ENCODE measurements at regions not wholly inside any gene's neighbourhood (a gene's known extent, or its start where the extent isn't known, plus 50 kb on each side); places are given as distances from the start of the nearest gene placed in this dataset.
"Not testable (repeated sequence)": the region's sequence is repeated elsewhere in the genome, so short reads cannot be mapped to it uniquely, and the experiment has no call there.

GRCh38 chr19:37303591-37304171 is 67.2 kb upstream of the ZNF527 start:
- Histone ChIP-seq H3K27ac (peak overlapping the region; percentile 18), H3K4me3 (peak overlapping the region; percentile 55), H3K4me1 (no peaks in the 10 kb centered on the region), H3K36me3 (no peaks in the 10 kb centered on the region), H3K9me3 (no peaks in the 10 kb centered on the region), H3K27me3 (ENCODE audit: low read depth) (no peaks in the 10 kb centered on the region)
- no peak for DNase-seq
- no peak for TF ChIP-seq CTCF (IDR thresholded peaks at IDR 0.05)
- intact Hi-C loops (cut with DNase I), result no loop called here
- ATAC-seq, result no peak

- Histone ChIP-seq H3K4me3 (peak overlapping the region; percentile 55), H3K27me3 (ENCODE audit: low read depth) (no peaks in the 10 kb centered on the region), H3K4me1 (no peaks in the 10 kb centered on the region), H3K9me3 (no peaks in the 10 kb centered on the region), H3K27ac (peak overlapping the region; percentile 18), H3K36me3 (no peaks in the 10 kb centered on the region)
- no peak for TF ChIP-seq CTCF (IDR thresholded peaks at IDR 0.05)
- peak; percentile 46 for DNase-seq
- intact Hi-C loops (cut with DNase I), result no loop called here
- peak; percentile 31 to 32 for ATAC-seq
Observed at GRCh38 chr19:37304190-37304883, 66.6 kb upstream of the ZNF527 start.

GRCh38 chr19:37304884-37305255 is 66.0 kb upstream of the ZNF527 start:
- intact Hi-C loops (cut with DNase I), result no loop called here
- TF ChIP-seq CTCF (IDR thresholded peaks at IDR 0.05), result no peak
- Histone ChIP-seq H3K9me3 (no peaks in the 10 kb centered on the region), H3K36me3 (no peaks in the 10 kb centered on the region), H3K4me3 (no peak overlapping the region), H3K27ac (no peak overlapping the region), H3K27me3 (ENCODE audit: low read depth) (no peaks in the 10 kb centered on the region), H3K4me1 (no peaks in the 10 kb centered on the region)
- ATAC-seq (no peak), DNase-seq (no peak)

- Histone ChIP-seq H3K9me3 (no peaks in the 10 kb centered on the region), H3K27ac (no peak overlapping the region), H3K4me3 (no peak overlapping the region), H3K36me3 (no peaks in the 10 kb centered on the region), H3K27me3 (ENCODE audit: low read depth) (no peaks in the 10 kb centered on the region), H3K4me1 (no peaks in the 10 kb centered on the region)
- TF ChIP-seq CTCF (IDR thresholded peaks at IDR 0.05), result no peak
- no peak for DNase-seq
- ATAC-seq, result no peak
- intact Hi-C loops (cut with DNase I), result no loop called here
Observed at GRCh38 chr19:37306383-37306963, 64.4 kb upstream of the ZNF527 start.

GRCh38 chr19:37309834-37310575 is 60.9 kb upstream of the ZNF527 start:
- intact Hi-C loops (cut with DNase I), result no loop called here

GRCh38 chr19:37312531-37313334 is 58.2 kb upstream of the ZNF527 start:
- Histone ChIP-seq H3K4me1 (peaks cover 12% of the 10 kb centered on the region), H3K27ac (peak overlapping the region; percentile 11), H3K4me3 (peak overlapping the region; percentile 47), H3K9me3 (peaks cover 11% of the 10 kb centered on the region)
- DNase-seq; intact Hi-C loops (cut with DNase I); H3K27me3 ChIP-seq (ENCODE audit: low read depth); H3K36me3 ChIP-seq: not testable (repeated sequence)
- peak; percentile 78 to 84 for ATAC-seq

More at GRCh38 chr19:37309834-37310575, 60.9 kb upstream of the ZNF527 start:
- DNase-seq (no peak), ATAC-seq (no peak)
- no peak for TF ChIP-seq CTCF (IDR thresholded peaks at IDR 0.05)
- Histone ChIP-seq H3K36me3 (no peaks in the 10 kb centered on the region), H3K4me1 (peaks cover 4% of the 10 kb centered on the region), H3K27ac (no peak overlapping the region), H3K27me3 (ENCODE audit: low read depth) (no peaks in the 10 kb centered on the region), H3K9me3 (no peaks in the 10 kb centered on the region), H3K4me3 (no peak overlapping the region)
